Middle frontal gyrus (tissue), 1 donor: ENCODE measurements at regions not wholly inside any gene's neighbourhood (a gene's known extent, or its start where the extent isn't known, plus 50 kb on each side); places are given as distances from the start of the nearest gene placed in this dataset.

Source experiments
- DNase-seq: peaks from one replicate; pipeline ENCODE4 v3.0.0-alpha.2; 2015; ENCODE audit warnings: low spot score; ENCODE audit errors: extremely low spot score

- DNase-seq = no peak
Measured at GRCh38 chr11:8340296-8340695, 76.6 kb upstream of the LMO1 start.

- no peak for DNase-seq
Measured at GRCh38 chr11:8339592-8340022, 75.9 kb upstream of the LMO1 start.

DNA sequence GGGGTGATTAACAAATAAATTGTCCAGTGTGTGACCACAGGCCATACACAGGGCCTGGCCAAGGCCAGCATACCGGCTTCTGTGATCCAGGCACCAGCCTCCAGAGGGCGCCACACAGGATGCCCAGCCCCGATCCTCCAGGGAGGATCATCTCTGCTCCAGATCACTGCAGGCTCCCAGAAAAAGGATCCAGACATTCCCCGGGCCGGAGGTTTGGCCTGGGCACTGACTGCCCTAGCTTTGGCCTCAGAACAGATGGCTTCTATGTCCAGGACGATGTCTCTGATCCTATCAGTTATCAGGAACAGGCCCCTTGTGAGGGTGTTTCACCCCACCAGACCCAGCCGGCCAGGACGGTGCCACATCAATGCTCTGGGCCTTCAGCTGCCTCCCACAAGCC is 74.5 kb upstream of the LMO1 start:
- DNase-seq = no peak

- DNase-seq = no peak
Measured at GRCh38 chr11:8337130-8337795, 73.6 kb upstream of the LMO1 start.

GRCh38 chr11:8336356-8337129 is 72.9 kb upstream of the LMO1 start:
- DNase-seq = no peak

- no peak for DNase-seq
Measured at GRCh38 chr11:8335683-8336082, 72.0 kb upstream of the LMO1 start.

- DNase-seq = no peak
Measured at GRCh38 chr11:8335186-8335585, 71.5 kb upstream of the LMO1 start.

DNA sequence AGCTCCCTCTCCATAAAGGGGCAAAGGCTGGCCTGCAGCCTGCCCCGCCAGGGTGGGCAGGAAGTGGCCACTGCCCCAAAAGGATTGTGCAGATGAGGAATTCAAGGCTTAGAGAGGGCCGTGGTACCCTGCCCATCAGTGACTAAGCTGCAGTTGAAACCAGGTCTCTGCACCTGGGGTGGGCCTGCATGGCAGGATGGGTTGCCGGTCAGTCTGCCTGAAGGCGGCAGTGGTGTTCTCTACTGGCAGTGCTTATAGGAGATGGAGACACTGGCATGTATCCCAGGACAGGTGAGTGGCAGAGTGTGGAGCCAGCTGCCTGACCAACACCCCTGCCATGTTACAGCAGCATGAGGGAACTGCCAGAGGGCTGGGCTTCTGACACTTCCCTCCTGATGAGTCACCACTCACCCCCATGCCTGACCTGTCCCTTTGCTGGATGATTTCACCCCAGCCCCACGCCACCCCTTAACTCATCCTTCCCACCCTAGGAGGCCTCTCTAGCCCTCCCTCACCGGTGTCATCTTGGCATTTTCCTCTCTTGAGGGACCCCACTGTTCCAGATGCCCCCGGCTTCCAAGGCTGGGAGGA is 70.2 kb upstream of the LMO1 start:
- no peak for DNase-seq

DNA sequence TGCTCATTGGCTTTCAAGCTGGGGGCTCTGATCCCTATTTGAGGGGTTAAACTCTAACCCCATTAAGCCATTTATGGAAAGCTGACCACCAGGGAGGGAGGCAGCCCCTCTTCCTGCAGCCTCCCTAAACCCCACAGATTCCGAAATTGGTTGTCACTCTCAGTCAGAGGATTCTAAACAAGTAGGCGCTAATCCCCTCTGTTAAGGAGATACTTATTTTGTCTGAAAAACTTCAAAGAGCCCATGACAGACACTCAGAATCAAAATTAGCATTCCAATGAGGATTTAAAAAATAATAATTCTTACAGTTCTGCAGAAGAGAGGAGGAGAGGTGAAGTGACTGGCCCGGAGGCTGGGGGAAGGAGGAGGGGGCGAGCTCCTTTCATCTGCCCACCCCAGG is 69.7 kb upstream of the LMO1 start:
- DNase-seq = no peak

DNA sequence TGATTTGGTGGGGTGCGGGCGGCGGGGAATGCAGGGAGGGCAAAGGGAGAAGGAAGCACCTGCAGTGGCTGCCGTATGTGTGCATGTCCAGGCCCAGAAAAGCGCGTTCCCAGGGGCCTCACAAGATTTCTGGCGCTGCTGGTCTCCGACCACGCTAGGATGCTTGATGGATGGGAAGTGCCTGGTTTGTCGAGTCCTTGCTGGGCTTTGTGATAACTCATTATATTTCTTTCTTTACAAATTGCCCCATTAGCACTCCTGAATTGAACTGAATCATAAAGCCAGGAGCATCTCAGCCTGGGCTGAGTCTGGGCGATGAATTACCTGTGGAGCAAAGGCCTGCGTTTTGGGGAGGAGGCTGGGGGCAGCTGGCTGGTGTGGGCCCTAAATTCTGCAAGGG is 69.2 kb upstream of the LMO1 start:
- DNase-seq = no peak

DNA sequence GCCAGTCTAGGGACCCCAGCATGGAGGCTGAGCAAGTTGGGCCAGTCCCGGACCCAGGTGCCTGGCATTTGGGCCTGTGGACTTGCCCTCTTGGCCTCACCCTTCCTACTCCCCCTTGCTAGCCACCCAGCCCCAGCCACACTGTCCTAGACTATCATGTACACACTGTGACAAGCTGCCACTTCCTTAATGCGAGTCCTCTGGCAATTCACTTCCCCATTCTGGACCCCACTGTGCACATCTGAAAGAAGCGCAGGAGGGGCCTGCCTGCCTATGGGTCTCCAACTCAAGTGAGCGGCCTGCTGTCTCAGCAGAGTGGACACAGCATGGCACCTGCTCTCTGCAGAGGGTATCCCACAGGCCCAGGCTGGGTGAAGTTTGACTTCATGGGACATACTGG is 68.5 kb upstream of the LMO1 start:
- DNase-seq = no peak

DNA sequence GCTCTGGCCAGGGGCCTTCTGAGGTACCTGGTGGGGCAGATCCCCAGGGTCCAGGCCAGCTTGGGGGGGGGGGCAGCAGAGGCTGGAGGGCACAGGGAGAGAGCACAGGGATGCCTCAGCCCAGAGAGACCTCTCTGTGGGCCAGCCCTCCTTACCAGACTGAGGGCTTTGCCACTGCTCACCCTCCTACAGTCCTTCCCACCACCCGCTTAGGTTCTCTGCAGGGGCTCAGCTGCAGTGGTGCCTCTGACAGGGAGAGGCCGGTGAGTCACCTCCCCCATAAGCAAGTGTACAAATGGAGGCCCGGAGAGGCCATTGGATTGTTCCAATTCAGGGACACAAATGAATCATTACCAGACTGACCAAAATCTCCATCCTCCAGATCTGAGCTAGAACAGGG is 68.1 kb upstream of the LMO1 start:
- no peak for DNase-seq

- no peak for DNase-seq
Measured at GRCh38 chr11:8330896-8331295, 67.2 kb upstream of the LMO1 start.

DNA sequence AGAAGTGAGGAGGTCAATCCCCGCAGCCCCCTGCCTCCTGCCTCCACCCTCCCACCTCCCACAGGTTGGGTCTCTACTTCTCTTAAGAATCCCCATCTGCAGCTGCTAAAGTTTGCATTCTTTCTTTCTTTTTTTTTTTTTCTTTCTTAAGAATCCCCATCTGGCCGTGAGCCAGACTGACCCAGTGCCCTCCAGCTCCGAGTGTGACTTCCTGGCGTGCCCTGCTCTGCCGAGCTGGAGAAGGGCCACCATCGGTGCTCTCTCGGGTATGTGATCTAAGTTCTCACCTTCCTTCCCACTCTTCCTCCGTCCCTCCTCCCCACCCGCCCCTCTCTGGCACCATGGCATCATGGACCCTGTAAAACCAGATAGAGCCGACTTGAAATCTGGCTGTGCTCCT is 66.7 kb upstream of the LMO1 start:
- DNase-seq = no peak

DNA sequence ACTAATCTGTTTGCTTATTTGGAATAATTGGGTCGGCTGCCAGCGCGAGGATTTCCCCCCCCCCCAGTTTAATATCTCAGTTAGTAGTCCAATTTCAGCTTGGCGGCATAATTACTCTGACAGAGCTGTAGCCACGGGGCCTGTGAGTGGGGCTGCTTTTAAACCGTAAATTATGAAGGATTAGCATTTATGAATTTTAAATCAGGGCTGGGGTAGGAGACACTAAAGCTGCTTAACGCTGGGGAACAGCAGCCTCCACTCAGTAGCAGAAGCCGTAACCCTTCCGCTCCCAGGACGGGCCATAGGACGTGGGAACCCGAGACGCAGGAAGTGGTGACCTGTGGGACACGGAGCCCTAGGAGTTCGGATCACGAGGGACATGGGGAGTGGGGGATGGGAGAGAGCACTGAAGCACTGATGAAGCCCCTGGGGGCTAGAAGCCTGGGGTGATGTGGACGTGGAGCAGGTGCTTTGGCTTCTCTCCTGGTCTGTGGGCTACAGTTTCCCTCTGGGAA is 66.2 kb upstream of the LMO1 start:
- DNase-seq = no peak

DNA sequence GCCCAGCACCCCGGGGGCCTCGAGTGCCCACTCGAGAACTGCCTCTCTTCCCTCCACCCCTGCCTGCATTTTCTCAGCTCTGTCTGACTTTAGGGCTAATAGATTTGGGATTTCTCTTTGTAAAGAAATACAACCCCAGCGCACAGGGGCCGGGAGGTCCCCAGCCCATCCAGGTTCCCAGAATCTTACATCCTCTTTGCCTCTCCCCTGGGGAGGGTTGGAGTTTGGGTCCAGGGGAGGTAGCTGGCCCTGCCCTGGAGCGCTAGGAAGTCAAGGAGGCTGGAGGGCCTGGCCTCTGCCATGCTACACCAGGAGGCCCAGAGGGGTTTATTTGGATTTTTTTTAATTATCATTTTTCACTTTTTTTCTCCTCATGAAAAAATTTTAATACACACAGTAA is 65.7 kb upstream of the LMO1 start:
- no peak for DNase-seq

GRCh38 chr11:8328848-8329330 is 65.2 kb upstream of the LMO1 start:
- DNase-seq = peak; percentile 52

DNA sequence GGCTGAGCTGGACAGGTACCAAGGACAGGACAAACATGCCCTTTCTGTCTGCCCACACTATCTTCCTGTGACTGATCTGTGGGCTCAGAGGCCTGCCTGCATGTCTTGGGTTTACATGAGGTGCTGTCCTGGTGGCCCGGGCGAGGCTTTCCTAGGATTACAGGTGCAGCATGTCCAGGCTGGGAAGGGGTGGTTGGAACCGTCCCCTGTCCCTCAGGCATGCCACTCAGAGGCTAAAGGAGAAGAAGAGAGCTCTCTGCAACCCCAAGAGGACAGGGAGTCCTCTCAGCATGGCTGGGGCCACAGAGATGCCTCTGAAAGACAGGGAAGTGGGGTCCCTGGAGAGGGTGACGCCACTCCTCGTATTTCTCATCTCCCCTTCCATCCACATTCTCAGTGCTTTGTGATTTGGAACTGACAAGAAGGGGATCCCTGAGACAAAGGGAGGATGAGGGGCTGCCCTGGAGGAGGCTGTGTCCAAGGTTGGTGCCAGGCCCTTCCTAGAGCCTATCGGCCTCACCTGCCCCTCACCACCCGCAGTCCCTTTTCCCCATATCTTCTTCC is 64.6 kb upstream of the LMO1 start:
- DNase-seq = no peak

- no peak for DNase-seq
Measured at GRCh38 chr11:8327761-8328192, 64.1 kb upstream of the LMO1 start.

DNA sequence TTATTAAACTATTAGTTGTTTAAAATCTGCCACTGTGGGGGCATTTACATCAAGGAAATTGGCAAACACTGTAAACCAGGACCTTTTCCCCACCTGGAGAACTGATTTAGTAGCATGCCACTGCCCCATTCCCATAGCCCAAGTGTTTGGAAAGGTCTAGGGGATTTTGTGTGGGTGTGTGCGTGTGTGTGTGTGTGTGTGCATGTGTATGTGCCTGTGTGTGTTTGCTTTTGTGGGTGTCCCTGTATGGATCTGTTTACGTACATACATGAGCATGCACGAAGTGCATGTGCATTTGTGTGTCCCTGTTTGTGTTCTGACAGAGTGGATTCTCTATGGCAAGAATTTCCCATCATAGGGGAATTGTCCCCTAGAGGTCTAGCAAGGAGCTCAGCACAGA is 62.7 kb upstream of the LMO1 start:
- DNase-seq = no peak

GRCh38 chr11:8325591-8326304 is 62.1 kb upstream of the LMO1 start:
- DNase-seq = no peak
